ENCODE measurements at regions not wholly inside any gene's neighbourhood (a gene's known extent, or its start where the extent isn't known, plus 50 kb on each side); places are given as distances from the start of the nearest gene placed in this dataset.

GRCh38 chr4:31071508-31072486, 351.6 kb downstream of the PCDH7 start:
- TF ChIP-seq POLR2A (IDR thresholded peaks at IDR 0.05) (no peak), CTCF (IDR thresholded peaks at IDR 0.05) (no peak), POLR2AphosphoS5 (IDR thresholded peaks at IDR 0.05) (no peak), EP300 (IDR thresholded peaks at IDR 0.05) (no peak)

All from stomach (tissue), 4 donors.